ENCODE measurements at regions not wholly inside any gene's neighbourhood (a gene's known extent, or its start where the extent isn't known, plus 50 kb on each side); places are given as distances from the start of the nearest gene placed in this dataset.

DNA sequence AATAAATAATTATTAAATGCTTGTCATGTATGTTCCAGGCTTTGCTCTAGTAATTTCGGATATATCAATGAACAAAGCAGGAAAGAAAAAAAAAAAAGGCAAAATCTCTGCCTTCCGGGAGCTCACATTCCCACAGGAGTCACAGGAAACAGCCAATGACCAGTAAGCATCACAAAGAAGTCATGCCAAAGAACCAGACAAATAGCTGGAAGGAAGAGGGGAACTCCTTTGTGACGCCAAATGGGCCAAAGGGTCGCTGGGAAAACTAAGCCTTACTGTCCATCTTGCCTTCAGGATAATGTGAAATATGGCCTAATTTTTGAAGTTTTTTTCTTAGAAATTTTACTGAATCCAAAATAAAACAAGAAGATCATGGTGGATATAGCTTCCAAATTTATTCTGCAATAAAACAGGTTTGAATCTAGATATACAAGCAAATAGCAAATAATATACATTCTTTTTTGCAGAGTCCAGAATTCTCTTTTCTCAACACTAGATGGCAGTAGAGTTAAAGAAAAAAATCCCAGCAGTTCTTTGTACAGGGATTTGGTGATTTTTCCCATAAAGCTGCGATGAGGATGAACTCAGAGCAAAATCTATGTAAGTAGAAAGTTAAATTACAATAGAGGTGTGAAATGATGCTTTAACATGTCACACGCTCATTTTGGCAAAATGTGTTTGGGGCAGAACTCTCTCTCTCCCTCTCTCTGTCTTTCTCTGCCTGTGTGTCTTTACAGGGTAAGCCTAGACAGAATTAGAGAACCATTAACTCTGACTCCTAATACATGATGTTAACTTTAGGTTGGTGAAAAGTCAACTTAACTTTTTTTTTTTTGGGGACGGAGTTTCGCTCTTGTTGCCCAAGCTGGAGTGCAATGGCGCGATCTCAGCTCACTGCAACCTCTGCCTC, 60.0 kb upstream of the TUT7 start:
- ChIA-PET POLR2A (interaction anchor here (0.6 to 0.7 kb wide), 2 partner anchors 8 to 72 kb away, joined by 3 read pairs; no protein-coding TSS in a partner anchor), CTCF (interaction anchor here (0.6 to 1.8 kb wide), 4 partner anchors 9 to 909 kb away, joined by 3 to 5 read pairs (median 4); no protein-coding TSS in a partner anchor)

DNA sequence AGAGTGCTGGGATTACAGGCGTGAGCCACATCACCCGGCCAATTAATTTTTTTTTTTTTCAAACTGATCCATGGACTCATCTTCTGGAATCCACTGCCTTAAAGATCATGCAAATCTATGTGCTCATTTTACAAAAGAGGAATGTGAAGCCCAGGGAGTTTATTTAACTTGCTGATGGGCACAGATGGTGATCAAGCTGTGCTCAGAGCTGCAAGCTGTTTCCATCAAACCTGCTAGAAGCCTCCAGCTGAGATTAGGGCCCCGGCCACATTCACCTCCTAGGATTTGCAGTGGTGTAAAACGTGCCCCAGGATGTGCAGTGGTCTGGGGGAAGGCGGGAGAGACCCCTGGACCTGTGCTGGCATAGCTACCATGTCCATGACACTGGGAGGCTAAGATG, 56.1 kb upstream of the TUT7 start:
- CTCF ChIA-PET, result no interaction called here
- POLR2A ChIA-PET, result no interaction called here

- POLR2A ChIA-PET, result no interaction called here
- CTCF ChIA-PET, result no interaction called here
Observed at GRCh38 chr9:86408121-86408520, 53.9 kb upstream of the TUT7 start.

- CTCF ChIA-PET, result no interaction called here
- POLR2A ChIA-PET, result no interaction called here
Observed at GRCh38 chr9:86407022-86407421, 52.8 kb upstream of the TUT7 start.

- CTCF ChIA-PET, result no interaction called here
- POLR2A ChIA-PET, result interaction anchor here (0.5 kb wide), 1 partner anchor 8 kb away, joined by 3 read pairs; no protein-coding TSS in a partner anchor
Observed at GRCh38 chr9:86406366-86406765, 52.2 kb upstream of the TUT7 start.

- CTCF ChIA-PET, result no interaction called here
- POLR2A ChIA-PET, result interaction anchor here (0.5 kb wide), 1 partner anchor 8 kb away, joined by 3 read pairs; no protein-coding TSS in a partner anchor
Observed at GRCh38 chr9:86405926-86406325, 51.7 kb upstream of the TUT7 start.

DNA sequence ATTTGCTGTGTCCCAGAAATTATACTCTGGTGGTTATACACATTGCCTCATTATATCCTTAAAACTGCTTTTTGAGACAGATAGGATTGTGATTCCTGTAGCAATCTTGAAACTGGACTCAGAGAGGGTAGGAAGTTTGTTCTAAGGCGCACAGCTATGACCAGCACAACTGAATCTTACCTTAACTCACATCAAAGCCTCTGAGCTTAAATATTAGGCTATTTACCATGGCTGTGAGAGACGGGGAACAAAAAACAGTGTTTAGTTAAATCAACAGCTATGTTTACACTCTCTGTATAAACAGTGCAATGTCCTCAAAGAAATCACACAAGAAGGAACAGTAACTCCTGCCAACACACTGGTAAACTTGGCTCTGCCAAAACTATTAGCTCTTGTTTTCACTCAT, 50.9 kb upstream of the TUT7 start:
- CTCF ChIA-PET, result no interaction called here
- POLR2A ChIA-PET, result no interaction called here

Data from activated CD8-positive, alpha-beta memory T cell treated with anti-CD3 and anti-CD28 coated beads for 36 hours (primary cell).